Inflammatory macrophage (primary cell): ENCODE measurements at regions not wholly inside any gene's neighbourhood (a gene's known extent, or its start where the extent isn't known, plus 50 kb on each side); places are given as distances from the start of the nearest gene placed in this dataset.
"Not testable (repeated sequence)": the region's sequence is repeated elsewhere in the genome, so short reads cannot be mapped to it uniquely, and the experiment has no call there.

Experiments
- DNase-seq, 2 donors: peaks; one replicate each; pipeline ENCODE4 v3.0.0-alpha.2; 2020 to 2022

DNA sequence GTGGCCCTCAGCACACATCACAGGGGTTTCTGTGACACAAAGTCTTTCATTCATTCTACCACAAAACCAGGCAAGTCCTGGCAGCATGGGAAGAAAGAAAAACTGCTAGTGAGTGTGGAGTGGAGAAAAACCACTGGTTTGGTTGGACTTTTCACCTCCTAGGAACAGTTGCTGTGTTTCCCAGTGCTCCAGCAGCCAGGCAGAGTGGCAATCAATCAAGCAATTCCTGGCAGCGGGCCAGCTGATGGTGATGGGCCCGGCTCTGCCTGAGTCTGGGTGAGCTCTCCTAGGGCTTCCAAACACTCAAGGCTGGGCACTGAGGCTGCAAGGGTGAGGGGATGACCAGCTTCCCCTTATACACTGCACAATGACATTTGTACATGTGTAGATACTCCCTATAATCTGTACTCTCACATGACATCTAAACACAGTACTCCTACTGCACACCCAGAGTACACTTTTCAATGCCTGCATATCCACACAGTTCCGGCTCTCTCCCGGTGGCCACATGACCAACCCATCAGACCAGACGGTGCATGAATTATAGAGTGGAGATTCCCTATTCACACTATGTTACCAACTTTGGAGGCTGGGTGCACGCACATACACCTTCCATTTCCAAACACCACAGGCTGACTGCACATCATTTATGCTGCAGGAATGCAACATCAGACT, 156.6 kb downstream of the UNC5CL start:
- no peak for DNase-seq

DNA sequence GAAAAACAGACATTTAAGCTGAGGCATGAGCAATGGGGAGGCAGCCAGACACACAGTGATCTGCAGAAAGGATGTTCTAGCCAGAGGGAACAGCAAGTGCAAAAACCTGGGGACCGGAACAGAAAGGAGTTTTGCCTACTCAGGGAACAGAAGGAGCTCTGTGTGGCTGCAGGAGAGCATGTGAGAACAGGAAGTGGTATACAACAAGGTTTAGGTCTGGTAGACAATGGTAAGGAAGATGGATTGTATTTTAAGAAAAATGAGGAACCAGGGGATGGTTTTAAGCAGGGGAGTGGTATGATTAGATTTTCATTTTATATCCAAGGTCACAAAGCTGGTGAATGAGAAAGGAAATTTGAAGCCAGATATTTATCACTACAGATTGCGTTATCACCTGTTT, 157.5 kb downstream of the UNC5CL start:
- no peak for DNase-seq

DNA sequence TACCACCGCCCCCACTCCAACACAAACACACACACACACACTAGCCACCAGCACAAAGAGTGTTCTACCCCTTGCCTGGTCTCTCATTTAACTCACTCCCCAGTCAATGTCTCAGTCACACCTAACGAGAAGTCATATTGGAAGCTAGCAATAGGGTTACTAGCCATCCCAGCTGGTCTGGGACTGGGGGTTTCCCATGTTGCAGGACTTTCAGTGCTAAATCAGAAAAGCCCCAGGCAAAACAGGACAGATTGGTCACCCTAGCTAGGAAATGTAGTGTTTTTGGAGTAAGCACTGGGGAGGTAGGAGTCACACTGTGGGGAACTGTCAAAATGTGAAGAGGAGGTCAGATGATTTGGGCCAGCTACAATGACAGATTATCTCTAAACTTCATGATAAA, 158.1 kb downstream of the UNC5CL start:
- no peak for DNase-seq

DNA sequence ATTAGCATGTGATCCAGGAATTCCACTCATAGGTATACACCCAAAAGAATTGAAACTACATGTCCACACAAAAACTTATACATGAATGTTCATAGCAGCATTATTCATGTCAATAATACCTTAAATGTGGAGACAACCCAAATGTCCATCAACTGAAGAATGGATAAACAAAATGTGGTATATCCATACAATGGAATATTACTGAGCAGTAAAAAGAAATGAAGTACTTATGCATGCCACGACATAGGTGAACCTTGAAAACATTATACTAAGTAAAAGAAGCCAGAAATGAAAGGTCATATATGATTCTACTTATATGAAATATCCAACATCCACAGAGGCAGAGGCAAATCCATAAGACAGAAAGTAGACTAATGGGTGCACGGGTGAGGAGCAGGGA, 159.9 kb downstream of the UNC5CL start:
- no peak for DNase-seq

DNA sequence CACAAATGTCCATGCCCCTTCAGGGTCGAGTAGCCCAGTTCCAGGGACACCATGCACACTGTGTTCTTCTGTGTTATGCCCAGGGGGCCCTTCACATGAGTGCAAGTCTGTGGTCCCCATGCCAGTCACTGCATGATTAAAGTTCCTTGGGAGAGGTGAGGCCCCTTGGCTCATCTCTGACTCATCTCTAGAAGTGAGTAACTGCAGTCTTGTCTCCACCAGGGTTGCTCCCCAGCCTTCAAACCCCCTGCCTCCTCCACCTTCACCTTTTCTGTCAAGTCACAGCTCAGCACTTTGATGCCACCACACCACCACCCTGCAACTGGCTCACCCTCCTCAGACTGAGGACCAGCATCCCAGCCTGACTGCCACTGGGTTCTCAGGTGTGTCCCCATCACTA, 161.7 kb downstream of the UNC5CL start:
- no peak for DNase-seq

DNA sequence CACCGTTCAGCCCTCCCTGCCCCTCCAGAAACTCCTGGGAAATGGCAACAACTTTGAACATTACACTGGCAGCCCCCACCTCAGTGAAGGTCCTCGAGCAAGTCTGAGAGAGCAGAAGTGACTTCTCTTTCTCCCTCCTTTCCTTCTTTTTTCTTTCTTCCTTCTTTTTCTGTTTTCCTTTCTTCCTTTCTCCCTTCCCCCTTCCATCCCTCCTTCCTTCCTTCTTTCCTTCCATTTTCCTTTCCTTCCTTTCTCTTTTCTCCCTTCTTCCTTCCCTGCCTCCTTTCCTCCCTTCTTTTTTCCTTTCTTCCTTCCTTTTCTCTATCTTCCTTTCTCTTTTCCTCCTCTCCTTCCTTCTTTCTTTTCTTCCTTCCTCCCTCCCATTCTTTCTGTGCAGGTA, 162.7 kb downstream of the UNC5CL start:
- DNase-seq = no peak

DNA sequence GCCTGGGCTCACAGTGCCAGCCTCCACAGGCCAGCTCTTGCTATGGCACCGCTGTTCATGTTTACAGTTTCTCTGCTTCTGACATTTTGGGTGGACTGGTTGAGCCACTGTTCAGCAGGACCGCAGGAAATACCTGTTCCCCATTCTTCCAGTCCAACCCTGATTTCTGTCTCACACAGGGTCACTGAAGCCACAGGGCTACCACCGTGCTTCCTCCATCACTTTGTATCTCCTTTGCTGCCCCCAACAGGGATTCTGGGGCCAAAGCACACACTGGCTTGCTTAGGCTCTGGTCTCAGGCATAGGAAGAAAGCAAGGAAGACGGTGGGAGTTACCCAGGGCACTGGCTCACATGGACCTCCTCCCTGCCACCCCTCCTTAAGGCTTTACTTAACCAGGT, 164.5 kb downstream of the UNC5CL start:
- peak in 1 of 2 donors; percentile 6 for DNase-seq

DNA sequence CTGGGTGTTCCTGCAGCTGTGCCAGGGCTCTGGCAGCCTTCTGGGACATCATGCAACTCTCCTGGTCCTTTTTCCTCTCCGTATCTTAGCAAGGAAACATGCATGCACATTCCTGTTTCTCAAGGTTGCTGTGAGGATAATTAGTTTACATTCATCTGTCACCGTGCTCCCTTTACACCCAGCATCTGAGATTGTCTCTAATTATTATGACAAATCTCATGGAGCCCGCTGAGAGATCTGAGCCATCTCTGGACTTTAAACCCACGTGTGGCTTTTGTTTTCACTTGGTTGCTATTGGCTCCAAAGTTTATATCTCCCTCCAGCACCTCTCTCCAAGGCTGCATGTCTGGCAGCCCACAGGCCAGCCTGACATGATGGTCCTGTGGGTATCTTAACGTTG, 167.6 kb downstream of the UNC5CL start:
- DNase-seq = no peak

DNA sequence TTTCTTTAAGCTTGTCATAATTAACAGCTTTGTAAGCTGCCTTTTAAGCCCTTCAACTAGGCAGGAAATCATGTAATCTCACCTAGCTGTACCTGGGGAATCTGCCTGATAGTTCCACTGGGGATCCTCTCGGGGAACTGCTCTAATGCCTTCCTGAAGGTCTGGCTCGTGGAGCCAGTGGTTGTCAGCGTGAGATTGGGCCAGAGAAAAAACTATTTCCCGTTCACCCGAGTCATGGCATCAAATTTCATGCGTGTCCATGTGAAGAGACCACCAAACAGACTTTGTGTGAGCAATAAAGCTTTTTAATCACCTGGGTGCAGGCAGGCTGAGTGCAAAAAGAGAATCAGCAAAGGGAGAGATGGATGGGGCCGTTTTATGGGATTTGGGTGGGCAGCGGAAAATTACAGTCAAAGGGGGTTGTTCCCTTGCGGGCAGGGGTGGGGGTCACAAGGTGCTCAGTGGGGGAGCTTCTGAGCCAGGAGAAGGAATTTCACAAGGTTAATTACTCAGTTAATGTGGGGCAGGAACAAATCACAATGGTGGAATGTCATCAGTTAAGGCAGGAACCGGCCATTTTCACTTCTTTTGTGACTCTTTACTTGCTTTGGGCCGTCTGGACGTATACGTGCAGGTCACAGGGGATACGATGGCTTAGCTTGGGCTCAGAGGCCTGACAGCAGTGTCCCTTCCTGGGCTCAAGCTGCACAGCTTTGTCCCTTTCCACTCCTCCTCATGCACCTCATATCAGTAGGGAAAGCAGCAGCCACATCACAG, 170.7 kb downstream of the UNC5CL start:
- not testable (repeated sequence) for DNase-seq

DNA sequence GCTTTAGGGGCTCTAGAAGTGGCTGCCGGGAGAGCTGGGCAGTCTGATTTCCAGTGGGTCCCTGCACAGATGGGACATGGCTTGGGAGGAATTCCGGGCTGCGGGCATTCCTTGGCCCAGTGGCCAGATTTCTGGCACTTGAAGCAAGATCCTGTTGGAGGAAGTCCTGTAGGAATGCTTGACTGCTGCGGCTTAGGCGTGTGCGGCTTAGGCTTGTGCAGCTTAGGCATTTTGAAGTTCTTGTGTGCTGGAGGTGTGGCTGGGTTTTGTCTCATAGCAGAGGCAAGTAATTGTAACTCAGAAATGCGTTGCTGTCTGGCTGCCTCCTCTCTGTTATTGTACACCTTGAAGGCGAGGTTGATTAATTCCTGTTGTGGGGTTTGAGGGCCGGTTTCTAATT, 171.5 kb downstream of the UNC5CL start:
- not testable (repeated sequence) for DNase-seq

DNA sequence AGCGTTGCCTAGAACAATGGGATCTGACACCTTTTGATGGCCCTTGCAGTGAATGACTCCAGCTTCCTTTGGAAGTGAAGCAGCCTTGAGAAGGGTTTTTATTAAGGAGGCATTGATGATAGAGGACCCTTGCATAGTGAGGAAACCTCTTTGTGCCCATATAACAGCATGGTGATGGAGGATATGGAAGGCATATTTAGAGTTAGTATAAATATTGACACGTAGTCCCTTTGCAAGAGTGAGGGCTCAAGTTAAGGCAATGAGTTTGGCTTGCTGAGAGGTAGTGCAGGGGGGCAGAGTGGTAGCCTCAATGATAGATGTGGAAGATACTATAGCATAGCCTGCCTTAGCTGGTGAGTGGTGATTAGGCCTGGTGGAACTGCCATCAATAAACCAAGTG, 173.8 kb downstream of the UNC5CL start:
- DNase-seq = not testable (repeated sequence)

DNA sequence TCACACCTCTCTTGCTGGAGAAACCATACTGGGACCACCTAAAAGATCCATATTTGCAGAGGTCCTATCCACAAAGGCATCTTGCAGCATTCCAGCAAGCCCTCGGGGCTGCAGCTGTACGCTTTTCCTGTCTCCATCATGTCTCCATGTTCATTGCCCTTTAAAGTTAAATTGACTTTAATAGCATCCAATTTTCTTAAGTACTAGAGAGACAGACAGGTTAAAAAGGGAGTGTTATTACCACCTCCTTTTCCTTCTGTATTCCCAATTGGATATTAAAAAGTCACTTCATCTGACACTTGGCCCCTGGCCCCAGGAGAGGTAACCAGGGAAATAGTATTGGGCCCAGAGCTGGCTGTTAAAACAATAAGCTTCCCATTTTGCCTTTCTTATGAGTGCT, 178.6 kb downstream of the UNC5CL start:
- no peak for DNase-seq

DNA sequence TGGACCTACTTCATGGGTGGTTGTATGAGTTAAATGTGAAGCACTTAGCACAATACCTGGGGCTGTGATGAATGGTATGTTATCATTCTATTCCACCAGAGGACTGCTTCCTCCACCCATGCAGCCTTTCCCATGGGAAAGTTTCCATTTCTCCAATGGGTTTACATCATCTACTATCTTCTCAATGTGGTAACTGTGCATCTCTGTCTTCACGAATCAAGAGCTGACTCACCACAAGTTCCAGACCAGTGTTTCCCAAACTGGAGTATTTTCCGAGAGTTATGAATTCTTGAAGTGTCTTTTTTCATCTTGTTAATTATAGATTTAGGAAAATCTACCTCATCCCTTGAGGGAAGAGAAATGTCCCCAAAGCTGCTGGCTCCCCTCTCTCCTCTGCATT, 182.8 kb downstream of the UNC5CL start:
- no peak for DNase-seq

DNA sequence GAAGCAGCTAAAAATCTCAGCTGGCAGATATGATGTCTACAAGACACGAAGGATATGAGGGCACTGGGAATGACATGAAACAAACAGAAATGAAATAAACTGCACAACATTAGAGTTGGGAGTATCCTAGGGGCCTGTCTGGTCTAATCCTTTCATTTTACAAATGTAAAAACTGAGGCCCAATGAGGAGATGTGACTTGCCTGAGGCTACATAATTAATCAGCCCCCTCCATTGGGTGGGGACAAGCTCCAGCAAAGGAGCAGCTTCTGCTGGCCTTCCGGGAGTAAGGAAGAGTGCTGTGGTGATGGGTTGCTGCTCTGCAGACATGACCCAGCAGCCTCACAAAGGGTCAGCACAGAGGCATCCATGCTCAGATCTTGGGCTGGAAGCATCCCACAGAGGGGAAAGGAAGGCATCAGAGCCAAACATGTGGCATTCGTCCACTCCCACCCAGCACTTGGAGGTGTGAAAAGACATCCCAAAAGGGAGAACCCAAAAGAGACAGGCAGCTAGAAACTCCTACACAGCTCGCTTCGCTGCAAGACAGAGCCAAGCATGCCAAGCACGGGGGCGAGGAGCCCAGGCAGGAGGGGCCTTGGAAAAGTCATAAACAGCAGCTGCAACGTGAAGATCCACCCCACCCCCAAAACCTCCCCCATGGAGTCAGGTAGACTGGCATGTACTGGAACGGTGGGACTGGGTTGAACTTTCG, 183.7 kb downstream of the UNC5CL start:
- no peak for DNase-seq

DNA sequence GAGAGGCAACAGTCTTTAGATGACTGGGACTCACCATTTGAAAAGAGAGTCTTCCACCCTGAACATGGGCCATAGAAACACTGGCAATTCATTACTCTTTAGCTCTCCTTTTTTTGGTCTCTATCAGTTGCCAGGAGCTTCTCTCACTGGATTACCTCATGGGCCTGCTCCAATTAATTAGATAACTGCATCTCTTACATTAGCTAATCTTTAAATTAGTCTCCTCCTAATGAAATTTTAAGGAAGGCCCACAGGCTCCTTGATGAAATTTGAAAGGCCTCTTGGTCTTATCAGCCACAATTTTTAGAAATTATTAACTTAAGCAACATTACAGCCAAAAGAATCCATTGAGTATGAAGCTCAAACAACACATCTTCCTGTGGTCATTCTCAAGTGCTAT, 184.4 kb downstream of the UNC5CL start:
- DNase-seq = no peak

DNA sequence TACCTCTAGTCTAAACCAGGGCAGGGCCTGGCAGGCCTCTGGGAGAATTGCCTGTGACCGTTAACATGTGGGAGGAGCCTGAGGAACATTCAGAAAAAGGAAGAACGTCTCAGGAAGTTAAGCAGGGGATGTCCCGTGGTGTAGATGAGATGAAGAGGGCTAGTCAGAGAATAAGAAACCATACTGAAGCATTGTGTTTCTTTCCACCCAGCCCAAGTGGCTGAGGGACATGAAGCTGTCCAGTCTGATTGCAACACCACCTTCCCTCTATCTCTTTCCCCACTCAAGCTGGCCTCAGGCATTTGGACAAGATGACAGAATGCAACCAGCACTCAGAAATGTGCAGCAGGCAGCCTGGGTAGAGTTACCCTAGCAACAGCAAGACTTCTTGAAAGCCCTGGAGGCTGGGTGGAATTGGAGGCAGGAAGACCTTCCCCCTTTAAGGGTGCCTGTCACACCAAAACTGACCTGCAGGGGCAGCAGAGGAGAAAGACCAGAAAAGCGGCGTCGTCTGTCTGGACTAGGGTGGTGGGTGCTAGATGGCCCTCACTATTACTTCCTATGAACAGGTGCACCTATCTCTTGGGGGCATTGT, 186.1 kb downstream of the UNC5CL start:
- DNase-seq = peak; percentile 59 to 82

DNA sequence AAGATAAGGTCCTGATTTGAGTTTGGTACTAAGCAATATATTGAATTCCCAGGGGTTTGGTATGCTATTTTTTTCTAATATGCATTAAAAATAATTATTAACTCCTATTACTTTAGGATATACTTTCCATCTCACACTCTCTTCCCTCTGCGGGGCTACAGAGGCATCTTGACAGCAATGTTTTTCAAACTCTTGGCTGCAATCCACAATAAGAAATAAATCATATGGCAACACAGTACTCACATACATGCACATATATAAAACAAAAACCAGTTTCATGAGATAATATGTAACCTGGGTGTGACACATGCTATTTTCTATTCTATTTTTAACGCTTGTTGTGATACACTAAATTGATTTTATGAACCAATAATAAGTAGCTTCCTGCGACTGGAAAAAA, 189.5 kb downstream of the UNC5CL start:
- DNase-seq = no peak

DNA sequence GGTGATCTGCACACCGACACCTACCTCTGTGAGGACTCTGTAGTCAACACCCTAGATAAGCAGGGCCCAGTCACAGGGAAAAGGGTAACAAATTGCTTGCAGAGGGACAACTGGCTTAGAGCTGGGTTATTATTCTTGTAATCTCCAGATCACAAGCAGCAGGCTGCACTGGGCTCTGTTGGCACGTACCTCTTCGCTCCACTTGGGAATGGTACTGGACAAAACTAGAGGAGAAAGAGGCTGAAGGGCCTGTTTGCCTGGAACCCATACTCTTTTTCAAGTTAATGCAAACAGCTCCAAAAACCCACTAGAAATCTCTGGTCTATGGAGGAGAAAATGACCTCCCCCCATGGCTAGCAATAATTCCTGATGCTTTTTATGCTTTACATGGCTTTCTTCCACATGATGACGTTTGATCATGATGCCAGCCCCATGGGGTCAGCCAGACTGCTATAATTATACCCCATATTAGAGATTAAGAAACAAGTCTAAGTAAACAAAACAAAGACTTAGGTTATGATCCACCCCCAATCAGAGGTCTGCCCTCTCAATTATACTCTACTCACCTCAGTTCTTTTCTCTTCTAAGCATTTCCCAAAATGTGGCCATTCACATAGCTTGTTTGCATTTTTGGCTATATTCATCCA, 190.0 kb downstream of the UNC5CL start:
- DNase-seq = no peak

DNA sequence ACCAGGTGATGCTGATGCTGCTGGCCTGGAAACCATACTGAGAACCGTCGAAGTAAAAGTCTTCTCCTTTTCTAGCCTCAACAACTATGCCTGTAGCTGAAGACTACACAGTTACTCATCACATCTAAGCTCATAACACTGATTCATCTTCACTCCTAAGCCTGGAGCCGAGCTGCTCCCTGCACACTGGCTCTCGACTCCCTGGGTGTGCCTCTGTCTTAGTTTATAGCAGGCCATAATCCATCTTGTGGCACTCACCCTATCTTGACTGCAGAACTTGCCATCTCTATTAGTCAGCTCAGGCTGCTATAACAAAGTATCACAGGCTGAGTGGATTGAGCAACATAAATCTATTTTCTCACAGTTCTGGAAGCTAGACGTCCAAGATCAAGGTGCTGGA, 191.0 kb downstream of the UNC5CL start:
- DNase-seq = no peak

DNA sequence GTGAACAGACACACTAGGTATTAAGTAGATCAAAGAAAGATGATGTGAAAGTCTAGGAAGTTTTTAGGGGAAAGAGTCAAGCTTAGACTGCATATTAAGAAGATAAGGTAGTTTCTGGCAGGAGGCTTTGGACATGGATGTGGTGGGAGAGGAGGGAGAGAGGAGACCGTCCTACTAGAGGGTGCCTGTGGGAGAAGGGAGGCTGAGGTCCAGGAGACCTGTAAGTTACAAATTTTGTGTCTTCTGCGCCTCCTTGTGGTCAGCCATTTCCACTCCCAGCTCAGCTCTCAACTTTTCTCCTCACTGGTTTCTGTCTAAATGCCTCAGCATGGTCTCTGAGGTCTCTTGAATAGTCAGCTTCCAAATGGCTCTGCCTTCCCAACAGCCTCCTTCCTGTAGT, 193.5 kb downstream of the UNC5CL start:
- peak; percentile 9 to 34 for DNase-seq

DNA sequence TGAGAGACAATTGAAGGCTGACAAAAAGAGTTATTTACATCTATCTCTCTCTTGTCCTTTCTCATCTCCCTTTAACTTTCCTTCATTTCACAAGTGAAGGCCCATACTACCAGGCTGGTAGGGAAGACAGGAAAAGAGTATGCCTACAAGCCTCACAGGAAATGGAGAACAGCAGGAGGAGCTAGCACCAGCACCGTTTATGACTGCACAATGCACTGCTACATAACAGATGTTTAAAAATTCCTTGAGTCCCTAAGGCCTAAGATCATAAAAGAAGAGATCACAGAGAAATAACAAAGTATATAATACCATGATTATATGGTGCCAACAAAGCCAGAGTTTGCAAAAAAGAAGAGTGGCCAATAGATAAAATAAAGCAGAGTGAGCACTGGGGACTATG, 194.8 kb downstream of the UNC5CL start:
- DNase-seq = no peak

DNA sequence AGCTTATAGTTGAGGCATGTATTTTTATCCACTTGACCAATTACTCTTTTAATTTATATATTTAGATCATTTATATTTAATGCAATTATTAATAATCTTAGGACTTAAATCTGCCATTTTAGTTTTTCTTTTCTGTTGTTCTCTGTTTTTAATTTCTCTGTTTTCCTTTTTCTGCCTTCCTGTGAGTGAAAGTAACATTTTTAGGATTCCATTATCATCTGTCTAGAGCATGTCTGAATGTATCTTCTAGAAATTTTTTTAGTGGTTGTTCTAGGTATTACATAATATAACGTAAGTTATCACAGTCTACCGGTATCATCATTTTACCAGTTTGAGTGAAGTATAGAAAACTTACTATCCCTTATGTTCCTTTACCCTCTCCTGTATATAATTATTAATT, 197.3 kb downstream of the UNC5CL start:
- DNase-seq = no peak

DNA sequence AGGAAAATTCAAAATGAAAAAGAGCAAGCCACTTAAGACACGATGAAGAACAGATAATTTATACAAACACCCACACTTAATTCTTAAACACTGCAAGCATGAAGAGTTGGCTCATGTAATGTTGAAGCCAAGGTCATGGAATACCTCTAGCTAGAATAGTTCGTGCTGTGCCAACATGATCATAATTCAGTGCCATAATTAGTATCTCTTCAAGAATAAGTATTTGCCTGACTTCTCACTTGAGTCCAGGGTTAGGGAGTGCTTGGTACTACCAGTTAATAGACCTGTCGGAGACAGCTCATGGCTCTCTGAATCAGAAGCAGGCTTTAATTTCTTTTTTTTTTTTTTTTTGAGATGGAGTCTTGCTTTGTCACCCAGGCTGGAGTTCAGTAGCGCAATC, 206.3 kb downstream of the UNC5CL start:
- no peak for DNase-seq
